Type B pancreatic cell (in vitro differentiated cells): ENCODE measurements at regions not wholly inside any gene's neighbourhood (a gene's known extent, or its start where the extent isn't known, plus 50 kb on each side); places are given as distances from the start of the nearest gene placed in this dataset.

Experiments used
- DNase-seq: peaks from one replicate; pipeline ENCODE4 v3.0.0; 2021; ENCODE audit warnings: mixed read lengths; ENCODE audit not compliant: unreplicated experiment; ENCODE audit errors: extremely low spot score
- H3K27ac Mint-ChIP-seq: 2 replicates; pipeline ENCODE4 v1.8.0; 2021; ENCODE audit warnings: mild to moderate bottlenecking, mixed read lengths
- H3K27me3 Mint-ChIP-seq: 2 replicates; pipeline ENCODE4 v1.8.0; 2021; ENCODE audit warnings: mixed read lengths
- H3K36me3 Mint-ChIP-seq: 2 replicates; pipeline ENCODE4 v1.8.0; 2021; ENCODE audit warnings: mixed read lengths
- H3K4me1 Mint-ChIP-seq: one replicate; pipeline ENCODE4 v1.8.0; 2021; ENCODE audit warnings: mixed read lengths; ENCODE audit not compliant: unreplicated experiment
- H3K4me3 Mint-ChIP-seq: 2 replicates; pipeline ENCODE4 v1.8.0; 2021; ENCODE audit warnings: mild to moderate bottlenecking, mixed read lengths
- H3K9me3 Mint-ChIP-seq: 2 replicates; pipeline ENCODE4 v1.8.0; 2021; ENCODE audit warnings: mixed read lengths
- TF ChIP-seq, protein P1 (sequence below): fragments of 200-600 bp; sonication (generic); conservative IDR thresholded peaks from 2 replicates; pipeline ENCODE4 v1.5.0; 2021; ENCODE audit warnings: antibody characterized with exemption, mild to moderate bottlenecking

DNA sequence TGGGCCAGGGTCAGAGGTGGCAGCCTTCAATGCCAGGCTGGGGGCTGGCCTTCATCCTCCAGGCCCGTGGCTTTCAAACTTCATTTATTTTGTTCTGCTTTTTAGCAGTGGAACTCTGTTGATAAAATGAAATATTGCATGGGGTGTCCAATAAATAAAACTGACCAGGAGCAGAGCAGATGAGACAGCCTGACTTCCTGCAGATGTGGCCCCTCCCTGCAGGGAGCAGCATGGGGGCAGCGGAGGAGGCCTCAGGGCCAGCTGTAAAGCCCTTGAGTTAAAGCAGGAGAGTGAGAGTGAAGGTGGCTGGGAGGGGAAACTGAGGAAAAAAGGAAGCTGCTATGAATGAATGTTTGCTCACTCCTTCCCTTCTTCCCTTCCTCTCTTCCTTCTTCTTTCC lies 120.3 kb downstream of the RPAP3 start:
- no peak overlapping the region for H3K4me3 Mint-ChIP-seq
- no peak for DNase-seq
- no peaks in the 10 kb centered on the region for H3K9me3 Mint-ChIP-seq
- H3K27me3 Mint-ChIP-seq: peaks cover 3% of the 10 kb centered on the region
- no peak overlapping the region for H3K27ac Mint-ChIP-seq
- H3K36me3 Mint-ChIP-seq: no peaks in the 10 kb centered on the region
- TF ChIP-seq, protein P1, sequence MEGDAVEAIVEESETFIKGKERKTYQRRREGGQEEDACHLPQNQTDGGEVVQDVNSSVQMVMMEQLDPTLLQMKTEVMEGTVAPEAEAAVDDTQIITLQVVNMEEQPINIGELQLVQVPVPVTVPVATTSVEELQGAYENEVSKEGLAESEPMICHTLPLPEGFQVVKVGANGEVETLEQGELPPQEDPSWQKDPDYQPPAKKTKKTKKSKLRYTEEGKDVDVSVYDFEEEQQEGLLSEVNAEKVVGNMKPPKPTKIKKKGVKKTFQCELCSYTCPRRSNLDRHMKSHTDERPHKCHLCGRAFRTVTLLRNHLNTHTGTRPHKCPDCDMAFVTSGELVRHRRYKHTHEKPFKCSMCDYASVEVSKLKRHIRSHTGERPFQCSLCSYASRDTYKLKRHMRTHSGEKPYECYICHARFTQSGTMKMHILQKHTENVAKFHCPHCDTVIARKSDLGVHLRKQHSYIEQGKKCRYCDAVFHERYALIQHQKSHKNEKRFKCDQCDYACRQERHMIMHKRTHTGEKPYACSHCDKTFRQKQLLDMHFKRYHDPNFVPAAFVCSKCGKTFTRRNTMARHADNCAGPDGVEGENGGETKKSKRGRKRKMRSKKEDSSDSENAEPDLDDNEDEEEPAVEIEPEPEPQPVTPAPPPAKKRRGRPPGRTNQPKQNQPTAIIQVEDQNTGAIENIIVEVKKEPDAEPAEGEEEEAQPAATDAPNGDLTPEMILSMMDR: no peak
- H3K4me1 Mint-ChIP-seq: peaks cover 13% of the 10 kb centered on the region

DNA sequence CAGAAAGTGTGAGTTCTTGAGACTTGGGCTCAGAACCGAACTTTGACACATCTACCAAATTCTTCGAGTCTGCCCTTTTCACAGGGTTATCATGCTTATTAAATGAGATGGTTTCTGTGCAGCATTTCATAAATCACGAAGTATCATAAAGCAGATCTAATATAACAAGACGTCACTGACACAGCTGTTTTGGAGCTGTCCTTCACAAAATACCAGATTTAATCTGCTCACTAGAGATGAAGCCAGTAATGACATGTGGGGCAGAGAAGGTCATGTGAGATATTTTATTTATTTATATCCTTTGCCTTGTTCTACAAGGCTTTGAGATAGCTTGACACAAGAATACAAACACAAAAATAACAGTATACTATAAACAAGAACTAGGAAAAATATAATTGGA lies 127.0 kb downstream of the RPAP3 start:
- no peaks in the 10 kb centered on the region for H3K9me3 Mint-ChIP-seq
- no peak for DNase-seq
- H3K4me3 Mint-ChIP-seq: no peak overlapping the region
- peaks cover 7% of the 10 kb centered on the region for H3K27me3 Mint-ChIP-seq
- H3K36me3 Mint-ChIP-seq: no peaks in the 10 kb centered on the region
- peaks cover 21% of the 10 kb centered on the region for H3K4me1 Mint-ChIP-seq
- H3K27ac Mint-ChIP-seq: peak overlapping the region; percentile 30
- TF ChIP-seq, protein P1: no peak

DNA sequence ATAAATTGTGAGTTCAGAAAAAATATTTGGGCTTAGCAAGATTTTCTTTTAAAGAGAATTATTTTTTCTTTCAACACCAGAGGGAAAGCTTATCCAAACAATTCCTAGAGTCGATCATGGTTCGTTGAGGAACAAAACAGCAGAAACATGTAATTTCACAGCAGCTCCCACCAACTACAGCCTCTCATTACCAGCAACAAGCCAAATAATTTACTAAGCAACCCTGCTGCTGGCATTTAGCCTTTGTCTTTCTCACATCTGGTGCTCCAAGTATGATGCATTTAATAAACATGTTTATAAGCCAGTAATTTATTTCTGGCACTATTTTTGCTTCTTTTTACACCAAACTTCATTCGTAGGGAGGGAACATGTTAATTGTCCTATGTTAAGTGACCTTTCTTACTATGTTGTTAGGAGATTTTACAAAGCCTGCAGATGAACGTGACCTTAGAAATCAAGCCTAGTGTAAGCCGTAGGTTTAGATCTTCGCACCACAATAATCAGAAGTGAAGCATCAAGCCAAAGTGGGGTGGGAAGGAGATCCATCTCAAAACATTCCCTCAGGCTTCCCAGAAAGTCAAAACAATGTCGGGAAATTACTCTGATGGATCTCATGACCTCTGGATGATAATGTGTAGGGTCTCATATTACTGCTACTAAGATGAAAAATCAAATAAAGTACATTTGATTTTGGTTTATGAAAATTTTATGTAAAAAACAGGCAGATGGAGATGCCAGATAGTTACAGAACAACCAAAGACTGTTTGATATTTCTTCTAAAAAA lies 128.4 kb downstream of the RPAP3 start:
- no peak overlapping the region for H3K4me3 Mint-ChIP-seq
- no peaks in the 10 kb centered on the region for H3K9me3 Mint-ChIP-seq
- no peak for DNase-seq
- peaks cover 21% of the 10 kb centered on the region for H3K4me1 Mint-ChIP-seq
- H3K27ac Mint-ChIP-seq: no peak overlapping the region
- H3K27me3 Mint-ChIP-seq: peaks cover 11% of the 10 kb centered on the region
- TF ChIP-seq, protein P1: no peak
- H3K36me3 Mint-ChIP-seq: no peaks in the 10 kb centered on the region

DNA sequence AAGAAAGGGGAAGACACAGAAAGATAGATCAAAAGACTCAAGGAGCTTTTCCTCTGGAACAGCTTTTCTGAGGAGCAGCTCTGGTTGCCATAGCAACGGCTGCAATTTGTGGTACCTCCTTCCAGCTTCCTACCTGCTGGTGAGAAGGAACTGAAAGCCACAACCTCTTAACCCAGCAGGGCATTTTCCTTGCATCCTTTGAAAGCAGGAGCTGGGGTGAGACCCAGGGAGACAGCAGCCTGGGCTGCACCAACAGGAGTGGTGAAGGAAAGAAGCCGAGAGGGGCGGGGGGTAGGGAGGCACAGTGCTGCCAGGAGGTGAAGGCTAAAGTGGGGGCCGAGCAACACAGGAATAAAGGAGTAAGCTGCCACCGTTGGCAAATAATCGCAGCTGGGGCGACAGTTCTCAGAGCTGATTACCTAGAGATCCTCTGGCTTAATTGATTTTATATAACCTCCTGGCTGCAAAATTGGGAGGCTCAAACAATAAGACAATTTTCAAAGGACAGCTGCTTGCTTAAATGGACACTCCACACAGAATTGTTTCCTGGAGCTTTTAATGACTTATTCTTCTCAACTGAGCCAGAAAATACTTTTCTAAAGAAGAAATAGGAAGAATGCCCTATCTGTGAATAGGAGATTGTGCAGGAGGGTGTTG lies 129.4 kb downstream of the RPAP3 start:
- Mint-ChIP-seq H3K27ac (no peak overlapping the region), H3K27me3 (peaks cover 11% of the 10 kb centered on the region), H3K4me3 (no peak overlapping the region), H3K9me3 (no peaks in the 10 kb centered on the region), H3K36me3 (no peaks in the 10 kb centered on the region), H3K4me1 (peaks cover 21% of the 10 kb centered on the region)
- TF ChIP-seq, protein P1: no peak
- no peak for DNase-seq

DNA sequence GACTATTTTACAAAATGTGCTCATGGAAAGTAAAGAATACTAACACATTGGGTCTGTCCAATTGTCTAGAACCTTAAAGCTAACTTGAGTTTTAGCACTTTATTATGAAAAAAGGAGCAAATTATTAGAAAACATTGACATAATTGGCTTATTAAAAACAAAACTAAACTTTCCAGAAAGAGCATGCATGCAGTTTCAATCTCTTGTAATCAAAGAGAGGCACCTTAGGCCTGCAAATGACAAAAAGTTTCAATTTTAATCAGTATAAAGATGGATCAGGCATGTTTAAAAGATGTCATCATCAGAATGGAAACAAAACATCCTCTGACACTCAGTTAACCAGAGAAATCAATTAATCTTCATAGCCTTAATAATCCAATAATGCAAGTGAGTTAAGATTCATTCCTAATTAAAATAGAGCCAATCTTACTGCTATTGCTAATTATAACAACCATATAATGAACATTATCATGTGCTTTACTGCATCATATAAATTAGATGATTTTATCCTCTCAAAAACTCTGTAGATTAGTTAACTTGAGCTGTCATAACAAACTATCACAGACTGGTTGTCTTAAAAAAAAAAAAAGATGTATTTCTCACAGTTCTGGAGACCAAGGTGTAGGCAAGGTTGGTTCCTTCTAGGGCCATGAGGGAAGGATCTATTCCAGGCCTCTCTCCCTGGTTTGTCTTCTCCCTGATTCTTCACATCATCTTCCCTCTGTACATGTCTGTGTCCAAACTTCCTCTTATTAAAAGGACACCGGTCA lies 131.4 kb downstream of the RPAP3 start:
- Mint-ChIP-seq H3K9me3 (no peaks in the 10 kb centered on the region), H3K4me1 (peaks cover 21% of the 10 kb centered on the region), H3K27ac (no peak overlapping the region), H3K27me3 (peaks cover 16% of the 10 kb centered on the region), H3K4me3 (no peak overlapping the region), H3K36me3 (no peaks in the 10 kb centered on the region)
- TF ChIP-seq, protein P1: no peak
- no peak for DNase-seq
